Nephron (organoid): ENCODE measurements at regions not wholly inside any gene's neighbourhood (a gene's known extent, or its start where the extent isn't known, plus 50 kb on each side); places are given as distances from the start of the nearest gene placed in this dataset.

ENCODE experiments used
- H3K27ac Mint-ChIP-seq, 3 experiments: 2 replicates each; pipeline ENCODE4 v1.8.0; 2020; ENCODE audit warnings: mixed read lengths in 3 of 3, mild to moderate bottlenecking in 2 of 3, moderate library complexity in 1 of 3
- H3K27me3 Mint-ChIP-seq: 2 replicates; pipeline ENCODE4 v1.8.0; 2021; ENCODE audit warnings: low read depth, mild to moderate bottlenecking, moderate library complexity, mixed read lengths
- H3K36me3 Mint-ChIP-seq: 2 replicates; pipeline ENCODE4 v1.8.0; 2020; ENCODE audit warnings: low read depth, mixed read lengths
- H3K4me1 Mint-ChIP-seq: 2 replicates; pipeline ENCODE4 v1.8.0; 2020; ENCODE audit warnings: mixed read lengths
- H3K4me3 Mint-ChIP-seq, 3 experiments: 2 replicates each; pipeline ENCODE4 v1.8.0; 2020; ENCODE audit warnings: mild to moderate bottlenecking in 3 of 3, mixed read lengths in 3 of 3, moderate library complexity in 2 of 3
- H3K9me3 Mint-ChIP-seq: 2 replicates; pipeline ENCODE4 v1.8.0; 2020; ENCODE audit warnings: mixed read lengths
- CTCF ChIP-seq, 3 experiments: fragments of 200-600 bp; sonication (generic); IDR thresholded peaks; one replicate each; pipeline ENCODE4 v1.5.0; 2021; ENCODE audit warnings: antibody characterized with exemption in 3 of 3; ENCODE audit not compliant: unreplicated experiment in 3 of 3

GRCh38 chr16:17571499-17572093 lies 100.8 kb upstream of the XYLT1 start:
- H3K27me3 Mint-ChIP-seq: peaks cover 20% of the 10 kb centered on the region
- no peaks in the 10 kb centered on the region for H3K4me1 Mint-ChIP-seq
- no peak overlapping the region for H3K4me3 Mint-ChIP-seq
- no peaks in the 10 kb centered on the region for H3K9me3 Mint-ChIP-seq
- TF ChIP-seq CTCF (IDR thresholded peaks at IDR 0.05; ENCODE audit: unreplicated experiment in 3 of 3): no peak
- H3K27ac Mint-ChIP-seq: no peak overlapping the region
- no peaks in the 10 kb centered on the region for H3K36me3 Mint-ChIP-seq

GRCh38 chr16:17568239-17568638 lies 97.5 kb upstream of the XYLT1 start:
- no peak for TF ChIP-seq CTCF (IDR thresholded peaks at IDR 0.05; ENCODE audit: unreplicated experiment in 3 of 3)
- H3K4me3 Mint-ChIP-seq: no peak overlapping the region
- peaks cover 17% of the 10 kb centered on the region for H3K27me3 Mint-ChIP-seq
- H3K9me3 Mint-ChIP-seq: no peaks in the 10 kb centered on the region
- H3K4me1 Mint-ChIP-seq: no peaks in the 10 kb centered on the region
- H3K36me3 Mint-ChIP-seq: no peaks in the 10 kb centered on the region
- no peak overlapping the region for H3K27ac Mint-ChIP-seq

- no peak overlapping the region for H3K27ac Mint-ChIP-seq
- no peaks in the 10 kb centered on the region for H3K9me3 Mint-ChIP-seq
- no peaks in the 10 kb centered on the region for H3K4me1 Mint-ChIP-seq
- no peaks in the 10 kb centered on the region for H3K36me3 Mint-ChIP-seq
- H3K27me3 Mint-ChIP-seq: peaks cover 14% of the 10 kb centered on the region
- no peak for TF ChIP-seq CTCF (IDR thresholded peaks at IDR 0.05; ENCODE audit: unreplicated experiment in 3 of 3)
- H3K4me3 Mint-ChIP-seq: no peak overlapping the region
Observed at GRCh38 chr16:17567455-17567854, 96.7 kb upstream of the XYLT1 start.

GRCh38 chr16:17566656-17567450 lies 96.1 kb upstream of the XYLT1 start:
- Mint-ChIP-seq H3K4me3 (no peak overlapping the region), H3K4me1 (no peaks in the 10 kb centered on the region), H3K27me3 (peaks cover 17% of the 10 kb centered on the region), H3K27ac (no peak overlapping the region), H3K36me3 (no peaks in the 10 kb centered on the region), H3K9me3 (no peaks in the 10 kb centered on the region)
- TF ChIP-seq CTCF (IDR thresholded peaks at IDR 0.05; ENCODE audit: unreplicated experiment in 3 of 3): no peak

- Mint-ChIP-seq H3K4me1 (no peaks in the 10 kb centered on the region), H3K27me3 (peaks cover 19% of the 10 kb centered on the region), H3K4me3 (no peak overlapping the region), H3K9me3 (no peaks in the 10 kb centered on the region), H3K36me3 (no peaks in the 10 kb centered on the region), H3K27ac (no peak overlapping the region)
- TF ChIP-seq CTCF (IDR thresholded peaks at IDR 0.05; ENCODE audit: unreplicated experiment in 3 of 3): no peak
Observed at GRCh38 chr16:17566075-17566474, 95.3 kb upstream of the XYLT1 start.

GRCh38 chr16:17565605-17566004 lies 94.8 kb upstream of the XYLT1 start:
- Mint-ChIP-seq H3K36me3 (no peaks in the 10 kb centered on the region), H3K9me3 (no peaks in the 10 kb centered on the region), H3K4me3 (no peak overlapping the region), H3K27ac (no peak overlapping the region), H3K27me3 (peaks cover 19% of the 10 kb centered on the region), H3K4me1 (no peaks in the 10 kb centered on the region)
- TF ChIP-seq CTCF (IDR thresholded peaks at IDR 0.05; ENCODE audit: unreplicated experiment in 3 of 3): no peak
